Glomerular visceral epithelial cell (primary cell): ENCODE measurements at regions not wholly inside any gene's neighbourhood (a gene's known extent, or its start where the extent isn't known, plus 50 kb on each side); places are given as distances from the start of the nearest gene placed in this dataset.

Experiments used
- DNase-seq: peaks from one replicate; pipeline ENCODE4 v3.0.0-alpha.2; 2016; ENCODE audit errors: extremely low spot score

GRCh38 chr10:131750973-131751826, 149.6 kb upstream of the PPP2R2D start:
- DNase-seq: no peak

DNA sequence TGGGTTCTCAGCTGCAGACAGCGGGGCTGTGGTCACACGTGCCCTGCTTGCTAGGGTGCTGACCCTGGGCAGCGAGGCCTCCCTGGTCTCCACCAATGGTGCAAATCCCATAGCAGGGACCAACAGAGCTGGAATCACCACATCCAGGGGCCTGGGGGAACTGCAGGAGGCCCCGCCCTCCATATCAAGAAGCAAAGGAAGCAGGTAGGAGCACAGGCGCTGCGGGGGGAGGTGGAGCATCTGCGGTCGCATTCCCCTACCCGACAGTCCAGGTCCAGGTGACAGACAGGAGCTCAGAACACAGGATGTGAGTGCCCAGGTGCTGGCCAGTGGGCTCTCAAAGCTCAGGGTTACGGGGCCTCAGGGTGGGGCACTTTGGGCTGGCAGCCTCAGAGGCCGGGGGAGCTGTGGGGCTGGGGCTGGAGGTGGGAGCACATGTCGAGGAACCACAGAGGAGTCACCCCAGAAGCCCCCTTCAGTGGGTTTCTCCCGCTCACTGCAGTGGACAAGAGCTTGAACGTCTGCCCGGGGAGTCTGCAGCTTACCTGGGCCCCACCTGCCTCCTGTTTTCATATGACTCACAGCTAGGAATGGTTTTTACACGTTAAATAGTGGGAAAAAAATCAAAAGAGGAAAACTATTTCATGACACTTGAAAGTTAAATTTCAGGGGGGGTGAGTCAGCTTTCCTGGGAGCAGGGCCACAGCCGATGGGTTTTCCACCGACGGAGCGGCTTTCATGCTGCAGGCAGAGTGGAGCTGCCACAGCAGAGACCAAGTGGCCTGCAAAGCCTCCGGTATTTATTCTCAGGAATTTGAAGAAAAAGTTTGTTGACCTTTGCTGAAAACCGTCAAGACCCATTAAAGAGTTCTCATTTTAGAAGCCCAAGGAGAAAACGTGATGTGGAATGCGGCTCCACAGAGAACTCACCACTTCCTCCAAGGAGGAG, 148.7 kb upstream of the PPP2R2D start:
- DNase-seq: no peak

DNA sequence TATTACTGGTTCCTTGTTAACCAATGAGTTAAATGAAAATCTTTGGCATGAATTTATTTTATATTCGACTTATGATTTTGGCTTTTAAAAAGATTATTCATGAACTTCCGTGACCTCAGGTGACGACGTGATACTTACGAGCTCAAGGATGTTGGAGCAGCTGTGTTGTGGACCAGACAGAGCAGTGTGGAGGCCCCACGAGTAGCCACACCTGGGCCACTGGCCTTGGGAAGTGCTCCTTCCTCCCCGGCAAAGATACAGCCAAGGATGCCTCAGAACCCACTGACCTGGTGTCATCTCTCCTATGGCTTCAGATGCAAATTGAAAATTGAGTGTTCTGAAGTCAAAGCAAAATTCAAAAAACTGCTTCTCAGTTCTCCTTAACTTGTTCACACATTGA, 147.5 kb upstream of the PPP2R2D start:
- DNase-seq: no peak

- DNase-seq: no peak
These were observed 145.6 kb upstream of the PPP2R2D start for GRCh38 chr10:131755200-131755599.

GRCh38 chr10:131757285-131758058, 143.3 kb upstream of the PPP2R2D start:
- no peak for DNase-seq

DNA sequence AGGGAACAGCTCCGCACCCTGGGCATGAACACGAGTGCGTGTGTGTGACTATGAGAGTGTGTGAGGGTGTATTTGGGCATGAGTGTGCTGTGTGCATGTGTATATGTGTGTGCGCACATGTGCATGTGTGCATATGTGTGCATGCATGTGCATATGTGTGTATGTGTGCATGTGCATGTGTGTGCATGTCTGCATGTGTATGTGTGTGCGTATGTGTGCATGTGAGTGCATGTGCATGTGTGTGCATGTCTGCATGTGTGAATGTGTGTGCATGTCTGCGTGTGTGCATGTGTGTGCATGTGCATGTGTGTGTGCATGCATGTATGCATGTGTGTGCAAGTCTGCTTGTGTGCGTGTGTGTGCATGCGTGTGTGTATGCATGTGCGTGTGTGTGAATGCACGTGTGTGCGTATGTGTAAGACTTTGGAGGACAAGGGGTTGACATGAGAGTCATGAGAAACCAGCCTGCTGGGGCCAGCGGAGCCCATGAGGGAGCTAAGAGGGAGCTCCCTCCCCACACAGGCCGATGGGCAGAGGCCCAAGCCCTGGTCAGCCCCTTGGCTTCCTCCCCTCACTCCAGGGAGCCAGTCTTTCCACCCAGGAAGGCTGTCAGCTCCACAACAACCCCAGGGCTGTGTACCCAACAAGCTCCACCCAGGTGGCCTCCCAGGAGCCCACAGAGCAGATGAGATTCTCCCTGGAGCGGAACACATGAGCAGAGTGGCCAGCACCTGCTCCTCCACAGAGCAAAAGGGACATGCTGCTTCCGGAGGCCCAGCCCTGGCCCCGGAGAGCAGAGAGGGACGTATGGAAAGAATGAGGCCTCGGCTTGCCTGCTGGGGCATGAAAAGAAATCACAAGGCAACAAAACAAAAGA, 142.5 kb upstream of the PPP2R2D start:
- no peak for DNase-seq

DNA sequence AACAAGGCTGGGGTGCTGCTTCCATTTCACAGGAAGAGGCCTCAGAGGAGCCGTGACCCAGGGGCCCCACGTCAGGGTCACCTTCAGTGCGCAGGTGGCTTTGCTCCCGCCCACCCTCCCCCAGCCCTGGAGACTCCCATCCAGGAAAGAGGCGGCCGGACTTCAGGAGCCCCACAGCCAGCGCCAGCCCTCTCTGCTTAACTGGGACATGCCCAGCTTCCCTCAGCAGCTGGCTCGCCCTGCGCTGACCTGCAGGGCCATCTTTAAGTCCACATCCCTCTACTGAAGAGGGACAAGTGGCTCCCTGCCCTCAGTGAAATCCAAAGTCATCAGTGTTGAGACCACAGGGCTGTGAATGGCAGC, 141.9 kb upstream of the PPP2R2D start:
- DNase-seq: no peak

GRCh38 chr10:131759347-131759746, 141.5 kb upstream of the PPP2R2D start:
- no peak for DNase-seq

DNA sequence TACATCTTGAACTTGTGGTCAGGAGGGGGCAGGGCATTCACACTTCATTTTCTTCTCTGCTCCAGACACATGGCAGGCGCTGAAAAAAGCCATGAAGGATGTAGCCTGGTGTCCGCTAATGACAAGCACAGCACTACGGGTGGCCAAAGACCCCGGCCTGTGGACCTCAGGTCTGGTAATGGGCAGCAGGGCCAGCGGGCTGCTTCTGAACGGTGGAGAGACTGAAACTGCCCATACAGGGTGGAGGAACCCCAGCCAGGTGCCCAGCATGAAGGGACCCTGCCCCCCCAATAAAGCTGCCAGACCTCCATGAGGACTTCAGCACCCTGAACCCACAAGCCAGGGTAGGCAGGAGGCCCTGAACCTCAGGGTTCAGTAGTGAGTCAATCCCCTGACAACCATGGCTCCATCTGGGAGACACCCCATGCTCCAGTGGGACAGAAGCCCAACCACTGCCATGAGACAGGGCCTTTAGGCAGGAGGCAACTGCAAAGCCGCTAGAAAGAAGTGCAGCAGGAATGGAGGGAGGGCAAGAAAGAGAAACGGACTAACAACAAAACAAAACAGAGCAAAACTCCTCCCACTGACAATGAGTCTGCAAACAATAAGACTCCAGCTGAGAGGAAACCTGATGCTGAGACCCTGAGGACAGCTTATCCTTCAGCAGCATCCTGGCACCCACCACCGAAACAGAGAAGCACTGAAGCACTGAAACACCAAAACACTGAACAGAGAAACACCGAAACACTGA, 140.2 kb upstream of the PPP2R2D start:
- no peak for DNase-seq

- DNase-seq: no peak
These were observed 137.8 kb upstream of the PPP2R2D start for GRCh38 chr10:131762789-131763696.

DNA sequence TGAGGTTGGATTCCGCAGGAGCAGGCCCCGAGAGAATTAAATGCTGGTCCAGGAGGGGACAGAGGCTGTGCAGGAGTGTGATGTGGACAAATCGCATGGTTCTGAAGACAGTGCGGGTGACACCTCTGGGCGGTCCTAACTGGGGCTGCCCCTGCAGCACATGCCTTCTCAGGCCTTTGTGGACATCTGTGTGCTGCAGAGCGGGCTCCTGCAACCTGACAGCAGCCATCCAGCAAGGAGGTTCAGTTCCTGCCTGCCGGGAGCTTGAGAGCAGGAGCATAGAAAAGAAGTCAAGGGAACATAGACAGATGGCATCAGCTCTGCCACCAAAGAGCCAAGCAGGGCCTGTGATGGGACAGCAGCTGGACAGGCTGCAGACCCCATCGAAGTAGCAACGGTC, 135.9 kb upstream of the PPP2R2D start:
- DNase-seq: no peak

- no peak for DNase-seq
These were observed 134.7 kb upstream of the PPP2R2D start for GRCh38 chr10:131766096-131766495.

GRCh38 chr10:131767716-131768115, 133.1 kb upstream of the PPP2R2D start:
- no peak for DNase-seq

DNA sequence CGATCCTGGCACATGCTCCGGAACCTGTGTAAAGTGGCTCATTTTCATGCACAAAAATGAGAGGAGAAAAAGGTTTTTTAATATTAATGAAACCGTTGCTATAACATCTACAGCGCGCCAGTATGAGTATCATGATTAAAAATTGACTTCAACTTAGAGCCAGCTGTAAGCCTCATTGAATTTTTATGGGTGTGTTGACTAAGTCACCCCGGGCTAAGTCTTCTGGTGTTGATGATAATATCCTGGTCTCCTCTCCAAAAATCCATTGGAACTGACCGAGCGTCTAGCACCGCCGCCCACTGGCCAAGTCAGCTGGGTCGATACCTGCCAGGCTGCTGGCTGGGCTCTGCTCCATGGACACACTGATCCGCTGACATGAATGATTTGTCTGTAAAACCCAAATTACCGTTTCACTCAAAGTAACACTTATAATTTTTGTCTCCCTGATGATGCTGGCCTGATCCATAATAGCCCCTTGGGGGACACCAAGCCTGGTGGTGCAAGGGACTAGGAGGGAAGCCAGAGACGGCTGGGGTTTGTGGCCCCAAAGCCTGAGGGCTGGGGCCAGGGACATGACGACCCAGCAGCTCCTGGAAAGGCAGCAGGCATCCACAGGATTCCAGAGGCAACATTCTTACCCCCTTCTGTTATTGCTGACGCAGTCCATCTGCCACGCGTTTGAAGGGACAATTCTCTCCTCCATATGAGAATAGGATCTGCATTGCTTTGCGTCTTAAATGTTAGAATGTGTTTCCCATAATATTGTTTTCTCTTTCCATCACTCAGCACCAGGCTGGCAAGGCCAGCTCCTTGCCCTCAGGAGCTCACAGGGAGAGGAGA, 131.0 kb upstream of the PPP2R2D start:
- DNase-seq: no peak

- DNase-seq: no peak
These were observed 129.7 kb upstream of the PPP2R2D start for GRCh38 chr10:131770946-131771633.

- no peak for DNase-seq
These were observed 129.0 kb upstream of the PPP2R2D start for GRCh38 chr10:131771634-131772358.

- no peak for DNase-seq
These were observed 128.4 kb upstream of the PPP2R2D start for GRCh38 chr10:131772441-131772840.
